Body of pancreas (tissue), 4 donors: ENCODE measurements at regions not wholly inside any gene's neighbourhood (a gene's known extent, or its start where the extent isn't known, plus 50 kb on each side); places are given as distances from the start of the nearest gene placed in this dataset.

Experiments used
- ATAC-seq: fragments of 150-250 bp; one replicate; pipeline ENCODE4 v1.9.1; 2016
- DNase-seq, 4 donors: peaks; one replicate each; pipeline ENCODE4 v3.0.0-alpha.2; 2019
- H3K27ac ChIP-seq, 4 donors: fragments of 200-600 bp; sonication (generic); 1 replicate in 3 of 4; 2 replicates in 1 of 4; pipeline versions ENCODE4 v1.5.1 to v1.6.1; 2016 to 2019; ENCODE audit warnings: mild to moderate bottlenecking in 1 of 4, mixed read lengths in 1 of 4, moderate library complexity in 1 of 4
- H3K27me3 ChIP-seq, 2 donors: fragments of 200-600 bp; sonication (generic); one replicate each; pipeline ENCODE4 v1.6.0; 2016; ENCODE audit warnings: mild to moderate bottlenecking in 1 of 2
- H3K36me3 ChIP-seq, 2 donors: fragments of 200-600 bp; sonication (generic); replicated peaks in 1 of 2; 2 replicates each; pipeline ENCODE4 v1.5.1; 2016; ENCODE audit warnings: low read depth in 2 of 2; ENCODE audit not compliant: insufficient read depth in 1 of 2
- H3K4me1 ChIP-seq: fragments of 200-600 bp; sonication (generic); one replicate; pipeline ENCODE4 v1.6.0; 2016
- H3K4me3 ChIP-seq, 2 donors: fragments of 200-600 bp; sonication (generic); 1 replicate in 1 of 2; 2 replicates in 1 of 2; pipeline ENCODE4 v1.5.1; 2016 to 2019
- H3K9me3 ChIP-seq, 3 donors: fragments of 200-600 bp; sonication (generic); 1 replicate in 2 of 3; 2 replicates in 1 of 3; pipeline ENCODE4 v1.5.1; 2016
- CTCF ChIP-seq, 7 experiments: fragments of 450-650 bp in 4 of 7; fragments of 200-600 bp in 3 of 7; sonication (generic) in 3 of 7; IDR thresholded peaks; one replicate each; pipeline ENCODE4 v1.5.1; 2016 to 2019; ENCODE audit warnings: antibody characterized with exemption in 7 of 7
- POLR2A ChIP-seq, 3 donors: fragments of 450-650 bp; IDR thresholded peaks; one replicate each; pipeline ENCODE4 v1.6.1; 2016; ENCODE audit warnings: antibody characterized with exemption in 3 of 3, mild to moderate bottlenecking in 2 of 3
- whole genome bisulfite sequencing, 2 donors: methylation state at CpG; one replicate each; pipeline ENCODE4 v1.1.5; 2017; 5-methylcytosine and 5-hydroxymethylcytosine counted together
- intact Hi-C: fragments of 100-400 bp; cut with DNase I; formaldehyde crosslinking; loops from one replicate; pipeline ENCODE4 v1.15.1; 2023

GRCh38 chr1:4421986-4422385 is 232.4 kb upstream of the AJAP1 start:
- TF ChIP-seq CTCF (IDR thresholded peaks at IDR 0.05) (no peak), POLR2A (IDR thresholded peaks at IDR 0.05) (no peak)
- H3K4me1 ChIP-seq = no peaks in the 10 kb centered on the region
- no peaks in the 10 kb centered on the region for H3K27me3 ChIP-seq
- H3K36me3 ChIP-seq = no peaks in the 10 kb centered on the region
- WGBS, 2 donors = 36 to 53% methylated on average over 5 of the region's 5 CpGs
- ATAC-seq (no peak), DNase-seq (no peak)
- no peak overlapping the region for H3K4me3 ChIP-seq
- H3K27ac ChIP-seq = no peak overlapping the region
- peaks cover 0 to 11% (median 0%) of the 10 kb centered on the region in 3 donors for H3K9me3 ChIP-seq
- intact Hi-C loops = no loop called here

- Histone ChIP-seq H3K9me3 (peaks cover 0 to 11% (median 0%) of the 10 kb centered on the region in 3 donors), H3K4me3 (no peak overlapping the region), H3K36me3 (no peaks in the 10 kb centered on the region), H3K27ac (no peak overlapping the region), H3K4me1 (no peaks in the 10 kb centered on the region), H3K27me3 (no peaks in the 10 kb centered on the region)
- DNase-seq (no peak), ATAC-seq (no peak)
- WGBS, 2 donors = 51 to 55% methylated on average over 15 to 18 of the region's 18 CpGs
- no peak for TF ChIP-seq CTCF (IDR thresholded peaks at IDR 0.05)
- TF ChIP-seq POLR2A (IDR thresholded peaks at IDR 0.05) = no peak
- intact Hi-C loops = no loop called here
Measured at GRCh38 chr1:4422504-4423289, 231.7 kb upstream of the AJAP1 start.

GRCh38 chr1:4424254-4424653 is 230.2 kb upstream of the AJAP1 start:
- intact Hi-C loops = no loop called here
- ATAC-seq (no peak), DNase-seq (no peak)
- H3K9me3 ChIP-seq = peaks cover 0 to 6% (median 0%) of the 10 kb centered on the region in 3 donors
- H3K4me3 ChIP-seq = no peak overlapping the region
- no peaks in the 10 kb centered on the region for H3K36me3 ChIP-seq
- TF ChIP-seq POLR2A (IDR thresholded peaks at IDR 0.05) = no peak
- TF ChIP-seq CTCF (IDR thresholded peaks at IDR 0.05) = no peak
- no peaks in the 10 kb centered on the region for H3K27me3 ChIP-seq
- H3K4me1 ChIP-seq = no peaks in the 10 kb centered on the region
- no peak overlapping the region for H3K27ac ChIP-seq
- WGBS, 2 donors = 65 to 75% methylated on average over 8 of the region's 8 CpGs

GRCh38 chr1:4424766-4425165 is 229.6 kb upstream of the AJAP1 start:
- Histone ChIP-seq H3K36me3 (no peaks in the 10 kb centered on the region), H3K27me3 (no peaks in the 10 kb centered on the region), H3K9me3 (peaks cover 0 to 1% (median 0%) of the 10 kb centered on the region in 3 donors), H3K4me3 (no peak overlapping the region), H3K27ac (no peak overlapping the region), H3K4me1 (no peaks in the 10 kb centered on the region)
- ATAC-seq (no peak), DNase-seq (no peak)
- 75 to 82% methylated on average over 2 to 10 of the region's 10 CpGs for WGBS, 2 donors
- intact Hi-C loops = no loop called here
- TF ChIP-seq POLR2A (IDR thresholded peaks at IDR 0.05) = no peak

GRCh38 chr1:4425892-4426291 is 228.5 kb upstream of the AJAP1 start:
- H3K4me3 ChIP-seq = no peak overlapping the region
- no peaks in the 10 kb centered on the region for H3K9me3 ChIP-seq
- H3K27ac ChIP-seq = no peak overlapping the region
- H3K36me3 ChIP-seq = no peaks in the 10 kb centered on the region
- WGBS, 2 donors = 62 to 75% methylated on average over 9 to 11 of the region's 11 CpGs
- no peaks in the 10 kb centered on the region for H3K27me3 ChIP-seq
- H3K4me1 ChIP-seq = no peaks in the 10 kb centered on the region
- DNase-seq (peak in 2 of 4 donors; percentile 4 to 13), ATAC-seq (no peak)
- intact Hi-C loops = no loop called here
- TF ChIP-seq CTCF (IDR thresholded peaks at IDR 0.05) = no peak
- TF ChIP-seq POLR2A (IDR thresholded peaks at IDR 0.05) = no peak
